Chondrocyte (in vitro differentiated cells): ENCODE measurements at regions not wholly inside any gene's neighbourhood (a gene's known extent, or its start where the extent isn't known, plus 50 kb on each side); places are given as distances from the start of the nearest gene placed in this dataset.

Experiments
- DNase-seq: peaks from one replicate; pipeline ENCODE4 v3.0.0; 2021; ENCODE audit warnings: mixed read lengths, low spot score
- H3K27ac Mint-ChIP-seq: one replicate; pipeline ENCODE4 v1.8.0; 2021; ENCODE audit warnings: mild to moderate bottlenecking, moderate library complexity, mixed read lengths; ENCODE audit not compliant: unreplicated experiment
- H3K27me3 Mint-ChIP-seq: 2 replicates; pipeline ENCODE4 v1.8.0; 2021; ENCODE audit warnings: low read depth, mixed read lengths
- H3K36me3 Mint-ChIP-seq: 2 replicates; pipeline ENCODE4 v1.8.0; 2021; ENCODE audit warnings: low read depth, mixed read lengths
- H3K4me1 Mint-ChIP-seq: 2 replicates; pipeline ENCODE4 v1.8.0; 2021; ENCODE audit warnings: low read depth, mild to moderate bottlenecking, mixed read lengths
- H3K4me3 Mint-ChIP-seq: one replicate; pipeline ENCODE4 v1.8.0; 2021; ENCODE audit warnings: mild to moderate bottlenecking, moderate library complexity, mixed read lengths; ENCODE audit not compliant: unreplicated experiment
- H3K9me3 Mint-ChIP-seq: 2 replicates; pipeline ENCODE4 v1.8.0; 2021; ENCODE audit warnings: low read depth, mixed read lengths
- CTCF ChIP-seq: fragments of 200-600 bp; sonication (generic); IDR thresholded peaks from 2 replicates; pipeline ENCODE4 v1.5.0; 2021; ENCODE audit warnings: antibody characterized with exemption, mild to moderate bottlenecking, moderate library complexity

GRCh38 chr3:176794406-176794805, 402.9 kb downstream of the TBL1XR1 start:
- no peak for DNase-seq
- Mint-ChIP-seq H3K36me3 (no peaks in the 10 kb centered on the region), H3K27me3 (peaks cover 6% of the 10 kb centered on the region), H3K4me1 (peaks cover 20% of the 10 kb centered on the region), H3K27ac (no peak overlapping the region), H3K4me3 (no peak overlapping the region), H3K9me3 (no peaks in the 10 kb centered on the region)
- no peak for TF ChIP-seq CTCF

- no peak for DNase-seq
- H3K4me3 Mint-ChIP-seq = no peak overlapping the region
- H3K27me3 Mint-ChIP-seq = peaks cover 9% of the 10 kb centered on the region
- no peak for TF ChIP-seq CTCF
- no peaks in the 10 kb centered on the region for H3K9me3 Mint-ChIP-seq
- peaks cover 15% of the 10 kb centered on the region for H3K4me1 Mint-ChIP-seq
- H3K27ac Mint-ChIP-seq = no peak overlapping the region
- H3K36me3 Mint-ChIP-seq = no peaks in the 10 kb centered on the region
Observed at GRCh38 chr3:176789947-176790346, 407.3 kb downstream of the TBL1XR1 start.

GRCh38 chr3:176789281-176789705, 408.0 kb downstream of the TBL1XR1 start:
- Mint-ChIP-seq H3K27me3 (peaks cover 5% of the 10 kb centered on the region), H3K9me3 (no peaks in the 10 kb centered on the region), H3K4me1 (peaks cover 11% of the 10 kb centered on the region), H3K36me3 (no peaks in the 10 kb centered on the region), H3K4me3 (no peak overlapping the region), H3K27ac (no peak overlapping the region)
- no peak for TF ChIP-seq CTCF
- no peak for DNase-seq

GRCh38 chr3:176787506-176787905, 409.8 kb downstream of the TBL1XR1 start:
- H3K27me3 Mint-ChIP-seq = peaks cover 9% of the 10 kb centered on the region

GRCh38 chr3:176785171-176785570, 412.1 kb downstream of the TBL1XR1 start:
- H3K9me3 Mint-ChIP-seq = no peaks in the 10 kb centered on the region
- H3K27me3 Mint-ChIP-seq = peaks cover 9% of the 10 kb centered on the region
- no peak overlapping the region for H3K4me3 Mint-ChIP-seq
- no peak for TF ChIP-seq CTCF
- no peak overlapping the region for H3K27ac Mint-ChIP-seq
- no peak for DNase-seq
- peaks cover 9% of the 10 kb centered on the region for H3K4me1 Mint-ChIP-seq
- H3K36me3 Mint-ChIP-seq = no peaks in the 10 kb centered on the region

More at GRCh38 chr3:176787506-176787905, 409.8 kb downstream of the TBL1XR1 start:
- Mint-ChIP-seq H3K4me1 (peaks cover 11% of the 10 kb centered on the region), H3K36me3 (no peaks in the 10 kb centered on the region), H3K27ac (no peak overlapping the region), H3K9me3 (no peaks in the 10 kb centered on the region), H3K4me3 (no peak overlapping the region)
- no peak for DNase-seq
- TF ChIP-seq CTCF = no peak
